NCI-H2171 treated with DMSO at 0.1 percent for 48 hours (cell line): ENCODE measurements at regions not wholly inside any gene's neighbourhood (a gene's known extent, or its start where the extent isn't known, plus 50 kb on each side); places are given as distances from the start of the nearest gene placed in this dataset.

Experiments
- DNase-seq: peaks from one replicate; lab custom pipeline; 2025; lab: John Stamatoyannopoulos, UW

DNA sequence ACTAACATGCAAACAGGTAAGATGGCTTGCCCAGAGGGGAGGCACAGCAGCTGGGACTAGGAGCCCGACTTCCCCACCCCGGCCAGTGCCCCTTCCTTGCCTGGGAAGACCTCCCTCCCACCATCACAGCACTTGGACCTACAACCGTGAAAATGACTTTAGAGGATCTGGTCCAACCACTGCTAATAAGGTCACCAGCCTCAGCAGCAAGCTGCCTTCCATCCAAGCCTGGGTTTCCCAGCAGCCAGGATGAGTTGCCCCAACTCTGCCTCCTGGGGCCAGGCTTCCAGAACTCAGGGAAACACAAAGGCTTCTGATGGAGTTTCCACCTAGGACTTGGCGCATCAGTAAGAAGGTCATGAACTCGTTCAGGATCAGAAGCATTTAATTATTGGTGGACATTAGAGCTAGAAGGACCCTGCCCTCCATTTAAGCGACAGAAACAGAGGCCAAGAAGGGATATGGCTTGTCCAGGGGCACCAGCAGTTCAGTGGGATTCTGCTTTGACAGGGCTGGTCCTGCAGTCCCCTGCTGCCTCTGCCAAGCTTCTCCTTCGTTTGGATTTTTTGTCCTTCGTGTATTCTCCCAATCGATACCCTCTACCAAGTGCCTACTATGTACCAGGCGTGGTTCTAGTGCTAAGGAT lies 403.0 kb upstream of the ID2 start:
- no peak for DNase-seq

DNA sequence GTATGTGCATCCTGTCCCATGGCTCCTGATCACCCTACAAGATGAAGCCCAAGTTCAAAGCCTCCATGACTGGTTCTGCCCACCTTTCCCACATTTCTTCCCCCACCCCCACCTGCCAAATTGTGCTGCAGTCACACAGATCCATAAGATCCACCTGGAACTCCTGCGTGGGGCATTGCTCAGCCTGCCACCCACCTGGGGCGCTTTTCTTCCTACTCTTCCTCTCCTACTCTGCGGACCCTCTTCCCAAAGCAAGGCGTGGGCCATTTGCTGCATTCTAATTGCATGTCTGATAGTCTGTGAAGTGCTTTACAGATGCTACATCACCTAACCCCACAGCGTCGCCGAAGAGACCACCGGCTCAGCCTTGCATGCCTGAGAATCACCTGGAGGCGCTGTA lies 402.4 kb upstream of the ID2 start:
- DNase-seq: no peak

DNA sequence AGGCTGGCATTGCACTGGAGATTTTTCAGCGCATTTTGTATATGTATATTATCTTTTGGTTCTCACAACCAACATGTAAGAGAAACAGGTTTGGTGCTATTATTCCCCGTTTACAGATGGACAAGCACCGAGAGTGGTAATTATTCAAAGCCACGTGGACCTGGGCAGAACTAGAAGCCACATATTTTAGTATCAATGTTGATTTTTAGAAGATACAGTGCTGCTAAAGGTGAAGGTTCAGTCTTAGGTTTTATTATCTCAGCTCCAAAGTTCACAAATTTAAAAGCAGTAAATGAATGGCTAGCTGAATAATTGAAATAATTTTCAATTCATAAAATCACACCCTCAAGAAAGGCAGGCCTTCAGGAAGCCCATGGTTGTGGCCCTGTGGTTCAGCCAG lies 400.6 kb upstream of the ID2 start:
- DNase-seq: no peak

DNA sequence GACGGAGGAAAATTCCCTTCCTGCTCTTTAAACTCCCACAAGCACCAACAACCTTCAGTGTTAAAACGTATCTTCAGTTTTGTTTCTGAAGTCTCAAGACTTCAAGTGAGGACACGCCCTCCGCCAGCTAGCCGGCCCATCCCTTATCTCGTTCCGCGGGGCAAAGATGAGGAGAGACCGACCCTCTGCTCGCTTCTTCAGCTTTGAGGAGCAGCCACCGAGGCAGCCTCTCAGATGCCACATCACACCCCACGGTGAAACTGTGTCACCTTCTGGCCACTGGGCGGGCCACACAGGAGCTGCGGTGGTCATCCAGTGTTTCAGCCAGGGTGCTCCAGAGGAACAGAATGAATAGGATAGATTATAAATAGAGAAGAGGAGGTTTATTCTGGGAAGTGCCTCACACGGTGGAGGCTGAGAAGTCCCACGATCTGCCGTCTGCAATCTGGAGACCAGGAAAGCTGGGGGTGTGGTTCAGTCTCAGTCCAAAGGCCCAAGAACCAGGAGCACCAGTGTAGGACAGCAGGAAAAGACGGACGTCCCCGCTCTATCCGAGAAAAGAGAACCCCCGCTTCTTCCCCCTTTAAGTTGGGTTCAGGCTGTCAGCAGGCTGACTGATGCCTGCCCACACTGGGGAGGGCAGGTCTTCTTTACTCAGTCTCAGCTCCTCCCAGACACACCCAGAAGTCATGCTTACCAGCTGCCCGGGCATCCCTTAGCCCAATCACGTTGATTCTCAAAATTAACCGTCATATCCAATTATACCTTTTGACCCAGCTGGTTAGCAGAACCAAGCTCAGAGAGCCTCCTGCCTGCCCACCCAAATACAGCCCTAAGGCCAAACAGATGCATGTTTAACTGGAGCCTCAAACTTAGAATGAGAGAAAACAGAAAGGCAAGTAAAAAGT lies 399.7 kb upstream of the ID2 start:
- no peak for DNase-seq

DNA sequence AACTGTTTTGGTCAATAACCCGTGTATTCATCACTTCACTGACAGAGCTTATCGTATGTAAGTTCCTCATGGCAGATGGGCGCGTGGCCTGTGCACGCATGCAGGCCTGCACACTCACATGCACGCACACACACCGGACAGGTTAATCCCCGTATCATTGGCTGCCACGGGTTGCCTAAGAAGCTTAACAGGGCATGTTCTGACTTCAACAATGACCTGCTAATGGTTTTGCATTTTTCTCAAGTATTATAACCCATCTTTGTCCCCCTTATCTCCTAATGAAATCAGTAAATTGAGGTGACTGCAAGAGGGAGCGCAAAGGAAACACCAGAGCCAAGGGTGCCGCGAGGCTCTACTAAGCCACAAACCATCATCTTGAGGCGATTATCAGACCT lies 399.0 kb upstream of the ID2 start:
- DNase-seq: no peak

DNA sequence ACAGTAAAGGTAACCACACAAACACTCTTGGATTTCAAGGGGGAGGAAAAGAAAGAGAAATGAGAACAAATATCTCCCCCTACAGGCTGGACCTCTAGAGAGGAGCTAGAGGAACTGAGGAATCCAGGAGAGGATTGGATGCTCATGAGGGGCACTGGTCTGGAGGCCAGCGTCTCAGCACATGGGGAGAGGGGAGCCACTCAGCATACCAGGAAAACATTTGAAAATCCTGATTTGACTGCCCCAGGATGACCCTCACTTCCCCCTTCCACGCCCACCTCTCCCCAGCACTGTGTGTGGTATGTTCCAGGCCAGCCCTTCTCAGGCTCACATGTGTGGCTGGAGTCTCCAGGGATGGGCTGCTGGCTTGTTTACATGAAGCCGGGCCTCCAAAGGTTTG lies 396.8 kb upstream of the ID2 start:
- DNase-seq: no peak

DNA sequence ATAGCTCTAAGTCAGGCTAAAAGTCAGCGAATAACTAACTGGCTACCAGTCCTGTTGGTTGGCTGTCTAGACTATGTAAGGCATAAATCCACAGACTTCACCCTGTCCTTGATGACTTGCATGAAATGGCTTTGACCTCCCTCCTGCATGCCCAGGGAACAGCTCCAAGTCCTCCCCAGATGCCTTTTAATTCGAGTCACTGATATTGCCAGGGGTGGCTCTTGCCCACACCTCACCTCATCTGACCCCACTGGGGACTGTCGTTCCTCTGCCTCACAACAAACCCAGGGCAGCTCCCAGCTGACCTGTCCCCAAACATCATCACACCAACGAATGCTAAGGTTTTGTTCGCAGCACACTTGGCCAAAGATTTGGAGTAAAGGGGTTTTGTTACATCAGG lies 396.0 kb upstream of the ID2 start:
- no peak for DNase-seq

DNA sequence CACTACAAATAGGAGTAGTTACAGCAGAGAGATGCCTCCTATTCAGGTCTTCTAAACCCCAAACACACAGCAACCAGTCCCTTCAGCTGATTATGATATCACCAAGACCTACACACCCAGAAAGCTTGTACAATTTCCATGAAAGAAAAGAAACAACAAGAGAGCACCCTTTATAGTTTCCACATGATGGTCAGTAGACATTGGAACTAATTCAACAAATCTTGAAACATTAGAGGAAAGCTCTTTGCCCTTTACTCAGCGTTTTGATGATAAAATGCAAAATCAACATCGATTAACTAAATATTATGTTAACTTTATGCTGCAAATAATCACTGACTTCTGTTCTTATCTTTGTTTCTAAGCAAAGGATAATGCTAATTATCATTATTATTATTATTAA lies 393.6 kb upstream of the ID2 start:
- no peak for DNase-seq

DNA sequence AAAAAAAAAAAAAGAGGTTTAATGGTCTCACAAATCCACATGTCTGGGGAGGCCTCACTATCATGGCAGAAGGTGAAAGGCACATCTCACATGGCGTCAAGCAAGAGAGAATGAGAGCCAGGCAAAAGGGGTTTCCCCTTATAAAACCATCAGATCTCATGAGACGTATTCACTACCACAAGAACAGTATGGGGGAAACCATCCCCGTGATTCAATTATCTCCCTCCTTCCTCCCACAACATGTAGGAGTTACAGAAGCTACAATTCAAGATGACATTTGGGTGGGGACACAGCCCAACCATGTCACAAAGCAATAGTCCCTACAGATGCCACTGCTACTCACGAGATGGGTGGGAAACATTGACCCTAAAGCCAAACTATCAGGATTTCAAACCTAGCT lies 392.7 kb upstream of the ID2 start:
- DNase-seq: no peak

DNA sequence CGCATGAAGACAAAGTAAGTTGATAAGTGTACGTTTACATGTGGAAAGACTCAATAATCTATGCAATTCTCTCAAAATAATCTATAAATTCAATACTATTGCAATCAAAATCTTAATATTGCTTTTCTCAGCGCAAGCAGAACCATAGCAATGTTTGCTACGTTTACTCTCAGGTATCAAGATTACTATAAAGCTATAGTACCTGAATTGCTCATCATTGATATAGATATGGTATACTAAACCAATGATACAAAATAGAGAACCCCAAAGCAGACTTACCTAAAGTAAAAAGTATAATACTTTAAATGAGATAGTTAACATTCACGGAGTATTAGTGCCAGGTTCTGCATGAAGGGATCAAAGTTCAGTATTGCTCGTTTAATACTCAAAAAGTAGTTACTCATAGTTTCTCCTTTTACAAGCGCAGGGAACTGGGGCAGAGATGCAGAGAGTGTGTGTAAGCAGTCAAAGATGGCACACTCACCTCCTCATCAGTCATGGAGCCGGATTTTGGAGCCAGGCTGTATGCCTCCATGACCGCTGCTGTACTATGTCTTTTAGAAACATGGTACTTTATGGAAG lies 391.0 kb upstream of the ID2 start:
- no peak for DNase-seq

DNA sequence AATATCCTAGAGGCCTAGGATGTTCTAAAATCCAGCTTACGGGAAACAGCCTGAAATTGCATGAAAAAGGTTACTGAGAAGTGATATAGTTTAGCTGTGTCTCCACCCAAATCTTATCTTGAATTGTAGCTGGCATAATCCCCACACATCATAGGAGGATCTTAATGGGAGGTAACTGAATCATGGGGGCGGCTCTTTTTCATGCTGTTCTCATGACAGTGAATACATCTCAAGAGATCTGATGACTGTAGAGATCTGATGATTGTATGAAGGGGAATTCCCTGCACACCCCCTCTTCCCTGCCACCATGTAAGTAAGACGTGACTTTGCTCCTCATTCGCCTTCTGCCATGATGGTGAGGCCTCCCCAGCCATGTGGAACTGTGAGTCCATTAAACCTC lies 385.6 kb upstream of the ID2 start:
- DNase-seq: no peak

DNA sequence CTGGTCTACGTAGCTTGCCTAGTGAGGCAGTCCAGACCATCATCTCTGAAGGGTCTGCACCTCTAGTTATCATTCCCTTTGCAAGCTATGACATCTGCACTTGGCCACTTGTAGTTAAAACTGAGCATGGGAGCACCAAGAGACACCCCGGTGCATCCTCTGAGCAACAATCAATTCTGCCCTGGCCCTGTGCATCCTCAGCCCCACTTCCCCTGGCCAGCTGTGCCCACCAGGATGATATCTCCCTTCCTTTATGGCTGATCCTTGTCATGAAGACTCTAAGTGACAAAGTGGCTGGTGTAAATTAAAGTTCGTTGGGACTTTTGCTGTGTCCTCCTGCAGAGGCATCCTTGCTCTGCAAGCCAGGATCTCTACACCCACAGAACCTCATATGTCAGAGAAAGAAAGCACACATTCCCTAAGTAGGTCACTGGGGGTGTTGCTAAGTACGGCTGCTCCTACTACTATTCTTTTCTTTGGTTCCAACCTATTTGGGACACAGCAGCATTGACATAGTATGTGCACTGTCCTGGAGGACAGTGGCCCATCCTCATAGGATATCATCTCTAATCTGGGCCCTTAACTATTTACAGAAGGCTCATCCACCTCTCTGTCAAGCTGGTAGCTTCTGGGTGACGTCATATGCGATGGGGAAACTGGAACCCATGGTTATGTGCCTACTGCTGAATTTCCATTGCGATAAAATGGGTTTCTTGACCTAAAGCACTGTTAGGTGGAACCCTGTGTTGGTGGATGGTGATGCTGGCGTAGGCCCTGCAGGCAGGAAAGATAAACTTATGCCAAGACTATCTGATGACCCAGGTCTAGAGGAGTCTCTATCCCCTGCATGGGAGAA lies 384.3 kb upstream of the ID2 start:
- no peak for DNase-seq

DNA sequence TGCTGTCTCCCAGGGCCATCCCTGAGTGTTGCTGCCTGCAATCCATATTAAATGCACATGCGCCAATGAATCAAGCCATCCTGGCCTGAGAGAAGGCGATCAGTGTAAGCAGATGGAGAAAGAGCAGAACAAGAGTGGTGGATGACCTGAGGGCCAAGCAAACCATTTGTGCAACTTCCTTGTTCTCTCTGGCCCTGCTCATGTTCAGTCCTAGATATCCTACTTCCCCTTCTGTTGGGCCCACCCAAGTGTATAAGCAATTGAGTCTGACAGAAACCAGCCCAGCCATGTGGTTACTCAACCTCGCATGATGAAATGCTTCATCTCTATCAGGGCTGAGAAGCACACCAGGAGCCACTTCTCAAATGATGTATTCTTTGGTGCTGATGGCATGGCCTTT lies 383.1 kb upstream of the ID2 start:
- no peak for DNase-seq

DNA sequence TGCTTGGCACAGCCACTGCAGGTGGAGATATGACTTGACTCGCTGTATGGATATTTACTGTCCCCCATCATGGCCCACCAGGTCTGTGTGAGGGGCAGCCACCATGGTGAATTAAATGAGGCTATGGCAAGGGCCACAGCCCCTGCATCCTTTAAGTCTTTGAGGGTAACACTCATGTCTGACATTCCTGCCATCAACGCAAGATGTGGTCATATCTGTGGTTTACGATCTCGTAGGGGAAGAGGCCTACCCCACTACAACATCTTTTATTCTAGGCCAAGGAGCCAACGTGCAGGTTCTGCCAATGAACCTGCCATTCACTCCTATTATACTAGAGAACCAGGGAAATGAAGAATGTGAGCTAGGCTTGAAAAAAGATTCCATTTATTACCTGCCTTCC lies 381.6 kb upstream of the ID2 start:
- no peak for DNase-seq

DNA sequence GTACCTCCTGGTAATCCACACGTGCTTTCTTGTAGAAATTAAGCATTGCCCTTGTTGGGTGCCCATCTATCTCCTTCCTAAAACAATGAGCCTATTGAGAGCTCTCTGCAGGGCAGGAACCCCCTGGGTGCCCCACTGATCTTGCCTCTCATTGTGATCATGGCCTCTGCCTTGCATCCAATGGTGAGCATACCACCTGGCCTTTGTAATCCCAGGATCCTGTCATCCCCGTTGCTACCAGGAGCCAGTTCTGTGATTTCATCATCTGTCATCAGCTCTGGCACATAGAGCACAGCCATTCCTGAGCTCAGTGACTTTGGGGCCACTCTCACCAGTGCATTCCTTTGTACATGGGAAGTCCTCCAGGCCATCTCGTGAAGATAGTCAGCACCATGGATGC lies 381.0 kb upstream of the ID2 start:
- DNase-seq: no peak

DNA sequence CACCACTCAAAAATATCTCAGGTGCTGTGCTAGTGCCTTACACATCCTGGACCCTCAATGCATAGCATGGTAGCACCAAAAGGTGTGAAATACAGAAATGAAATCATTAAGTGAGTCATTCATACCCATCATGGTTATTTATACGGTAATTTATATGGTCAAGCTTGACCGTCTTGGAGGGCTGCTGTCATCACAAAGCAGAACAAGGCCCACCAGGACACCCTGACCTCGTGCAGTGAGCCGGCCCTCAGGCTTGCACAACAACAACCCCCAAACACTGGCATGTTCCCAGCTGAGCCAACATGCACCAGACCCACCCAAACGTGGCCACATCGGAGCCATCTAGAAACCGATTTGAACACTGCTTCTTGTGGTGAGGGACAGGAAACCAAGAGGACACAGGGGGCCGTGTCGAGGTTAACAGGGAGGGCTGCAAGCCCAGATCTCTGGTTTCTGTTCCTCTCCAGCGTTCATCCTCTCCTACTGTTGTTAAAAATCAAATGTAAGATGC lies 378.5 kb upstream of the ID2 start:
- no peak for DNase-seq

DNA sequence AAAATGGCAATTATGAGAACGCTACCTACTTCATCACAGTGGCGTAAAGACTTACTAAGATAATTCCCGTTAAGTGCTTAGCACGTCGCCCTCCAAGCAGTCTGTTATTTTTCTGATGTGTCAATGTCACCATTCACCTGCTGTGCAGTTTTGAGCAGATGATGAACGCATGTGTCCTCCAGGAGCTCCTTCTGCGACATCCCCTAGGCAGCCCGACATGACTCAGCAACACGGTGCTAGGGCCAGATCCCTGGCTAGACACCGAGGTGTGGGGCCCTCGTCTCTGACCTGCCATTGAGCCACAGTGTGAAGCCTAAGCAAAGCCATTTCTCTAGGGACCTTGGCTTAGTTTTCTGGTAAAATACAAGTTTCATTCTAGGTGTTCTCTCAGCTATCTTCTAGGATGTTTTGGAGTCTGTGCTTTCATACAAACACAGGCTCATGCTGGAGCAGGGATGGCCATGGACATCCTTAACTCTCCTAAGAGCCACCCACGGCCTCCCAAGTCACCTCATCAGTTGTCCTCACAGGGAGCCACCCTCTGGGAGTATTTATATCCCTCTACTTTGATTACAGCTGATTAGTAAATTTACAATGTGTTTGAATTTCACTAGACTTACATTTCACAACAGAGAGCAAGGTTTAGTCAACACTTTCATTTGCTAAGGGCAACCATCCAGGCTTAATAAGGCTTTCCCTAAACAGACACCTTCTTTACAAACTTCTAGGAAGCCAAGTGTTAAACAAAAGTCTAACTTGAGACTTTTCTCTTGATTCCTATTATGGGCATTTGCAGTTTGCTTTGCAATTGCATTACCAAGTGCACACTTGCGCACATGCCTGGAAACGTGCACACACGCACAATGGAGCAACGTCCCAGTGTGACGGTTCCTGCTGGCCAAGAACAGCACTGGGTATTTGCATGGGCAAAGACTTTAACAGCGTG lies 376.8 kb upstream of the ID2 start:
- no peak for DNase-seq

DNA sequence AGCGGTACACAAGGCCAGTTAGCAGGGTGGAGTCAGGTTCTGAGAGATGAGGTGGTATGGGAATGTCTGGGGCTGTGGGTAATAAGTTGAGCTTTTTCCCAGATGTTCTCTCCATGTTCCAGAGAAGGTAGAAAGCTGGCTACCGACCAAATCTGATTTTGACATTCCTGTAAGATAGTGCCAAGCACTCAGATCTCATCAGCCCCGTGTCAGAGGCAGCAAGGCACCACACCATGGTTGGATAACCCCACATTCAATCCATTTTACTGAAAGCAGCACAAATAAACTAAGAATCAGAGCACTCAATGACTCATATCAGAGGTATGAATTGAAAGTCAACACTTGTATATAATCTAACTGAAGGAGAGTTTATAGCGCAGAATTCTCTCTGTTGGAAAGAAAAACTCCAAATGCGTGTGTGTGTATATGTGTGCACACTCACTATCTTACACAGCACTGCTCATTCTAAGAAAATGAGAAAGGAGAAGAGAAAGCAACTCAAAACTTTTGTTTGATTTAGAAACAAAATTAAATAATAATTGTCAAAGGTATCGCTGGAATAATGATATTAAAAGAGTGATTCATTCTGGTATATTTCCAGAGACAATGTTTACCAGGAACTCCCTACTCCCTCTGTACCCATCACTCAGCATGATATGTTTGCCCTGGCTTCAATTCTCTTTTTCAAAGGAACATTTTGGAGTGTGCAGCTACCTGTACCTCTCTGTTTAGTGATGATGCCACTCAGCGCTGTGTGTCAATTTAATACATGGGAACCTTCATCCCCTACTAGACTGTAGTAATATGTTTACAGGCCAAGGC lies 375.1 kb upstream of the ID2 start:
- DNase-seq: no peak

DNA sequence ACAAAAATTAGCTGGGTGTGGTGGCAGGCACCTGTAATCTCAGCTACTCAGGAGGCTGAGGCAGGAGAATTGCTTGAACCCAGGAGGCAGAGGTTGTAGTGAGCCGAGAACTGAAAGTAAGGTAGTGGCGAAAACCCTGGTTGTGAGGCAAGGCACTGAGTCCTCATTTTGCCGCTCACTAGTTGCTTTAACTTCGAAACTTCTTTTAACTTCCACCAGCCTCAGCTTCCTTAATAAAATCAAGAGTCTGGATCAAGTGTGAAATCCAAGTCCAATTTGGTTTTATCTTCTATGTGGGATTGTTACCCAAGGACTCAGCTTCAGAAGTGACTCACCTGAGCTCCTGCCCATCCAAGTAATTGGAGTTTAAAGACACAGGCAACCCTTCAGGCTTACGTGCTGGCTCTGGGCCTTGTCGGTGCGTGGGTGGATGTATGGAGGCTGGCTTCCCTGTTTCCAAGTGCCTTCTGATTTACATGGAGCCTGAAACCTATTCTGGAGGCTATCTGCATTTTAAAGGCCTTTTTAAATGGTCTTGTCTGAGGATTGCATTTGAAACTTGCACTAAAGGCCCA lies 374.2 kb upstream of the ID2 start:
- no peak for DNase-seq

DNA sequence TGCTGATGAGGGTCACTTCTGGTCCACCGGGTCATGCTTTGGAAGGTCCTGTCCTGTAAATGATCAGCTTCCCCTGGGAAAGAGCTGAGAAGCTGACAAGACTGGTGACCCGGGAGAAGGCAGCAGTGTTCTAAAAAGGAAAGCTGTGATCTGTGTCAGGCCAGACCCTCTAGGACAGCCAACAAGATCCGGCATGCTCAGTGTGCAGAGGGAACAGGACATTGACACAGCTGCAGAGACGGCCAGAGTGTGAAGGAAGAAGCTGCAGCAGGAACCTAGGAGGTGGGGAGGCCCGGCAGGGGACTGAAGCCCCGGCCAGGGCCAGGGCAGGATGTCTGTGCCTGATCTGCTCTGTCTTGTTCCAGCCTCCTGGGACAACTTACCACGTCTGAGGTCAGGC lies 372.7 kb upstream of the ID2 start:
- DNase-seq: no peak
